ENCODE measurements at regions not wholly inside any gene's neighbourhood (a gene's known extent, or its start where the extent isn't known, plus 50 kb on each side); places are given as distances from the start of the nearest gene placed in this dataset.

GRCh38 chr3:184659797-184660301, 52.0 kb downstream of the MAGEF1 start:
- no peaks in the 10 kb centered on the region for H4K20me1 ChIP-seq (ENCODE audit: low read length)
- H2AFZ ChIP-seq (ENCODE audit: low read length), result no peak overlapping the region
- H3K79me2 ChIP-seq (ENCODE audit: low read length), result no peaks in the 10 kb centered on the region
- POLR2A ChIA-PET (ENCODE audit: unreplicated experiment), result no interaction called here
- H3K36me3 ChIP-seq (ENCODE audit: low read depth, low read length), result no peaks in the 10 kb centered on the region
- H3K4me3 ChIP-seq (ENCODE audit: low read length), result no peak overlapping the region
- no peak overlapping the region for H3K27ac ChIP-seq (ENCODE audit: low read length)
- H3F3A ChIP-seq (ENCODE audit: low read length, unreplicated experiment), result no peaks in the 10 kb centered on the region
- no peaks in the 10 kb centered on the region for H3K9me3 ChIP-seq (ENCODE audit: low read length)
- DNase-seq (no peak), ATAC-seq (peak; percentile 31)
- no peak overlapping the region for H3K4me2 ChIP-seq (ENCODE audit: low read length)
- intact Hi-C loops (cut with micrococcal nuclease), result no loop called here
- H3K9me2 ChIP-seq (replicated peaks; ENCODE audit: low read length), result no peaks in the 10 kb centered on the region
- BruUV-seq (replicated peaks), result no TSS peak
- H3K4me1 ChIP-seq (ENCODE audit: insufficient read depth, low read length), result no peaks in the 10 kb centered on the region
- TF ChIP-seq CTCF (conservative IDR thresholded peaks at IDR 0.05; ENCODE audit: low read depth, low read length), result no peak
- TF ChIP-seq EZH2phosphoT487 (IDR thresholded peaks at IDR 0.05; ENCODE audit: borderline replicate concordance, low read length), result no peak
- no peak for TF ChIP-seq EZH2 (IDR thresholded peaks at IDR 0.05; ENCODE audit: low read length, unreplicated experiment)
- CTCF ChIA-PET, result no interaction called here
- H3K27me3 ChIP-seq (ENCODE audit: low read length), result no peaks in the 10 kb centered on the region
- H3K9ac ChIP-seq (ENCODE audit: low read length), result no peak overlapping the region

GRCh38 chr3:184658223-184658928, 53.5 kb downstream of the MAGEF1 start:
- no peak overlapping the region for H3K9ac ChIP-seq (ENCODE audit: low read length)
- H3K27me3 ChIP-seq (ENCODE audit: low read length), result no peaks in the 10 kb centered on the region
- POLR2A ChIA-PET (ENCODE audit: unreplicated experiment), result no interaction called here
- H2AFZ ChIP-seq (ENCODE audit: low read length), result no peak overlapping the region
- BruUV-seq (replicated peaks), result no TSS peak
- H3K9me2 ChIP-seq (replicated peaks; ENCODE audit: low read length), result no peaks in the 10 kb centered on the region
- CTCF ChIA-PET, result no interaction called here
- ATAC-seq, result no peak
- no peaks in the 10 kb centered on the region for H3K9me3 ChIP-seq (ENCODE audit: low read length)
- no peaks in the 10 kb centered on the region for H3K36me3 ChIP-seq (ENCODE audit: low read depth, low read length)
- no peak for TF ChIP-seq EZH2 (IDR thresholded peaks at IDR 0.05; ENCODE audit: low read length, unreplicated experiment)
- TF ChIP-seq EZH2phosphoT487 (IDR thresholded peaks at IDR 0.05; ENCODE audit: borderline replicate concordance, low read length), result no peak
- TF ChIP-seq CTCF (conservative IDR thresholded peaks at IDR 0.05; ENCODE audit: low read depth, low read length), result no peak
- no peaks in the 10 kb centered on the region for H3K4me1 ChIP-seq (ENCODE audit: insufficient read depth, low read length)
- intact Hi-C loops (cut with micrococcal nuclease), result no loop called here
- H4K20me1 ChIP-seq (ENCODE audit: low read length), result no peaks in the 10 kb centered on the region
- H3K27ac ChIP-seq (ENCODE audit: low read length), result no peak overlapping the region
- DNase-seq, result no peak
- no peaks in the 10 kb centered on the region for H3K79me2 ChIP-seq (ENCODE audit: low read length)
- H3F3A ChIP-seq (ENCODE audit: low read length, unreplicated experiment), result no peaks in the 10 kb centered on the region
- H3K4me3 ChIP-seq (ENCODE audit: low read length), result no peak overlapping the region
- no peak overlapping the region for H3K4me2 ChIP-seq (ENCODE audit: low read length)
